ENCODE measurements at regions not wholly inside any gene's neighbourhood (a gene's known extent, or its start where the extent isn't known, plus 50 kb on each side); places are given as distances from the start of the nearest gene placed in this dataset.

- TF ChIP-seq EZH2phosphoT487 (IDR thresholded peaks at IDR 0.05; ENCODE audit: insufficient read depth, low read depth) (no peak), EZH2 (IDR thresholded peaks at IDR 0.05; ENCODE audit: insufficient read depth, poor library complexity, severe bottlenecking) (no peak)
These were observed 355.9 kb downstream of the BUD13 start for GRCh38 chr11:116416852-116417251.

All from GM23248 (cell line).